A673 (cell line): ENCODE measurements at regions not wholly inside any gene's neighbourhood (a gene's known extent, or its start where the extent isn't known, plus 50 kb on each side); places are given as distances from the start of the nearest gene placed in this dataset.

Source experiments
- BruUV-seq: library from RNA; stranded (reverse); fragments of 400-500 nt; replicated peaks from 2 replicates; lab custom pipeline; 2021; lab: Mats Ljungman, UMichigan
- CTCF ChIA-PET: fragments of 300-600 bp; sonication (Branson Sonifier 250); formaldehyde crosslinking; loops from one replicate; lab custom pipeline; 2022; ENCODE audit warnings: antibody characterized with exemption; lab: Charles Lee
- POLR2A ChIA-PET: fragments of 300-600 bp; sonication (Branson Sonifier 250); formaldehyde crosslinking; loops from one replicate; lab custom pipeline; 2022; ENCODE audit warnings: antibody characterized with exemption; ENCODE audit not compliant: low non-redundant PET; lab: Charles Lee
- DNase-seq: peaks from one replicate; pipeline ENCODE4 v3.0.0-alpha.2; 2015; ENCODE audit warnings: low spot score
- H3K27ac ChIP-seq: fragments of 200-600 bp; sonication (generic); 2 replicates; pipeline ENCODE4 v1.5.1; 2016; ENCODE audit warnings: mixed run types, low read depth, mild to moderate bottlenecking, mixed read lengths, antibody characterized with exemption, low read length; ENCODE audit not compliant: poor library complexity, severe bottlenecking
- H3K27me3 ChIP-seq: fragments of 200-600 bp; sonication (generic); replicated peaks from 2 replicates; pipeline ENCODE4 v1.6.1; 2017; ENCODE audit warnings: mixed run types, low read depth, mild to moderate bottlenecking, mixed read lengths, antibody characterized with exemption, low read length; ENCODE audit not compliant: insufficient read depth, poor library complexity
- H3K36me3 ChIP-seq: fragments of 200-600 bp; sonication (generic); 2 replicates; pipeline ENCODE4 v1.6.1; 2016; ENCODE audit warnings: mixed run types, mild to moderate bottlenecking, mixed read lengths, antibody characterized with exemption, low read length; ENCODE audit not compliant: insufficient read depth, poor library complexity, severe bottlenecking
- H3K4me1 ChIP-seq: fragments of 200-600 bp; sonication (generic); 2 replicates; pipeline ENCODE4 v1.6.1; 2017; ENCODE audit warnings: mixed run types, mild to moderate bottlenecking, mixed read lengths, antibody characterized with exemption, low read length; ENCODE audit not compliant: insufficient read depth, poor library complexity, severe bottlenecking
- H3K4me3 ChIP-seq: fragments of 200-600 bp; sonication (generic); 2 replicates; pipeline ENCODE4 v1.5.1; 2016; ENCODE audit warnings: low read depth, mixed run types, mild to moderate bottlenecking, mixed read lengths, low read length; ENCODE audit not compliant: poor library complexity, severe bottlenecking
- H3K9me3 ChIP-seq: fragments of 200-600 bp; sonication (generic); 2 replicates; pipeline ENCODE4 v1.6.1; 2016; ENCODE audit warnings: mixed run types, low read depth, mild to moderate bottlenecking, mixed read lengths, antibody characterized with exemption, low read length; ENCODE audit not compliant: poor library complexity, severe bottlenecking
- EZH2 ChIP-seq: fragments of 200-600 bp; sonication (generic); IDR thresholded peaks from 2 replicates; pipeline ENCODE4 v1.6.1; 2017; ENCODE audit warnings: borderline replicate concordance, low read depth, mild to moderate bottlenecking, mixed read lengths, antibody characterized with exemption, low read length; ENCODE audit not compliant: poor library complexity, severe bottlenecking
- intact Hi-C: fragments of 100-400 bp; cut with micrococcal nuclease; formaldehyde crosslinking; loops from one replicate; pipeline ENCODE4 v1.10.0; 2022; ENCODE audit not compliant: unreplicated experiment
- TF ChIP-seq, protein P1 (sequence below): fragments of 300-800, 200-600 bp; sonication (generic); conservative IDR thresholded peaks from 2 replicates; pipeline ENCODE4 v1.5.1; 2017; ENCODE audit warnings: low read depth, mild to moderate bottlenecking, antibody characterized with exemption, low read length, moderate library complexity, mixed read lengths

DNA sequence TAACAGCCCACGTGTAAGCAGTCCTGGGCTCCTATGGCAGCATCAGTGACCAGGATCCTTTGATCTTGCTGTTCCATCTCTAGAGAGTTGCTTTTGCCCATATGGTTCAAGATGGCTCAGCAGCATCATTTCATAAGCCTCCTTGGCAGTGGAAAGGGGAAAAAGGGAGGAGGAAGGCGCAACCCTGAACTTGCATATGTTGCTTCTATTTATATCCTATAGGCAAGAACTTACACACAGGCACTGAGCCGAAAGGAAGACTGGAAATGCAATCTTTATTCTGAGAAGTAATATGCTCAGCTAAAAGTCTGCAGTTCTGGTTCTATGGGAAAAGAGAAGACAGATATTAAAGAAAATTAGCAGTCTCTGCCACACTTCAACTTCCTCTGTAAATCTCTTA, 167.7 kb upstream of the PLXNC1 start:
- H3K4me1 ChIP-seq, result no peaks in the 10 kb centered on the region
- H3K27ac ChIP-seq, result no peak overlapping the region
- intact Hi-C loops, result no loop called here
- H3K27me3 ChIP-seq, result no peaks in the 10 kb centered on the region
- H3K4me3 ChIP-seq, result no peak overlapping the region
- no TSS peak for BruUV-seq
- TF ChIP-seq EZH2, result no peak
- TF ChIP-seq, protein P1, sequence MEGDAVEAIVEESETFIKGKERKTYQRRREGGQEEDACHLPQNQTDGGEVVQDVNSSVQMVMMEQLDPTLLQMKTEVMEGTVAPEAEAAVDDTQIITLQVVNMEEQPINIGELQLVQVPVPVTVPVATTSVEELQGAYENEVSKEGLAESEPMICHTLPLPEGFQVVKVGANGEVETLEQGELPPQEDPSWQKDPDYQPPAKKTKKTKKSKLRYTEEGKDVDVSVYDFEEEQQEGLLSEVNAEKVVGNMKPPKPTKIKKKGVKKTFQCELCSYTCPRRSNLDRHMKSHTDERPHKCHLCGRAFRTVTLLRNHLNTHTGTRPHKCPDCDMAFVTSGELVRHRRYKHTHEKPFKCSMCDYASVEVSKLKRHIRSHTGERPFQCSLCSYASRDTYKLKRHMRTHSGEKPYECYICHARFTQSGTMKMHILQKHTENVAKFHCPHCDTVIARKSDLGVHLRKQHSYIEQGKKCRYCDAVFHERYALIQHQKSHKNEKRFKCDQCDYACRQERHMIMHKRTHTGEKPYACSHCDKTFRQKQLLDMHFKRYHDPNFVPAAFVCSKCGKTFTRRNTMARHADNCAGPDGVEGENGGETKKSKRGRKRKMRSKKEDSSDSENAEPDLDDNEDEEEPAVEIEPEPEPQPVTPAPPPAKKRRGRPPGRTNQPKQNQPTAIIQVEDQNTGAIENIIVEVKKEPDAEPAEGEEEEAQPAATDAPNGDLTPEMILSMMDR, result no peak
- POLR2A ChIA-PET, result no interaction called here
- no peaks in the 10 kb centered on the region for H3K36me3 ChIP-seq
- H3K9me3 ChIP-seq, result no peaks in the 10 kb centered on the region
- DNase-seq, result no peak
- CTCF ChIA-PET, result no interaction called here

GRCh38 chr12:93981411-93981810, 167.0 kb upstream of the PLXNC1 start:
- no peak overlapping the region for H3K4me3 ChIP-seq
- H3K27me3 ChIP-seq, result no peaks in the 10 kb centered on the region
- H3K4me1 ChIP-seq, result no peaks in the 10 kb centered on the region
- no peak overlapping the region for H3K27ac ChIP-seq
- TF ChIP-seq, protein P1, result no peak
- TF ChIP-seq EZH2, result no peak
- H3K9me3 ChIP-seq, result no peaks in the 10 kb centered on the region
- no peak for DNase-seq
- intact Hi-C loops, result no loop called here
- BruUV-seq, result no TSS peak
- H3K36me3 ChIP-seq, result no peaks in the 10 kb centered on the region
- ChIA-PET CTCF (no interaction called here), POLR2A (no interaction called here)

- TF ChIP-seq, protein P1, result no peak
- no peak for TF ChIP-seq EZH2
- no peak overlapping the region for H3K27ac ChIP-seq
- no peaks in the 10 kb centered on the region for H3K27me3 ChIP-seq
- no peak for DNase-seq
- intact Hi-C loops, result no loop called here
- no peak overlapping the region for H3K4me3 ChIP-seq
- no TSS peak for BruUV-seq
- H3K36me3 ChIP-seq, result no peaks in the 10 kb centered on the region
- no peaks in the 10 kb centered on the region for H3K9me3 ChIP-seq
- ChIA-PET POLR2A (no interaction called here), CTCF (interaction anchor here (1.0 kb wide), 1 partner anchor 119 kb away, joined by 3 read pairs; no protein-coding TSS in a partner anchor)
- no peaks in the 10 kb centered on the region for H3K4me1 ChIP-seq
These were observed 165.5 kb upstream of the PLXNC1 start for GRCh38 chr12:93982771-93983315.
